Esophagus muscularis mucosa (tissue), 4 donors: ENCODE measurements at regions not wholly inside any gene's neighbourhood (a gene's known extent, or its start where the extent isn't known, plus 50 kb on each side); places are given as distances from the start of the nearest gene placed in this dataset.

Source experiments
- DNase-seq: peaks from one replicate; pipeline ENCODE4 v3.0.0-alpha.2; 2017; ENCODE audit errors: extremely low spot score
- H3K27ac ChIP-seq, 4 donors: fragments of 200-600 bp; sonication (generic); replicated peaks in 1 of 4; 1 replicate in 3 of 4; 2 replicates in 1 of 4; pipeline ENCODE4 v1.5.1; 2016 to 2019; ENCODE audit warnings: mild to moderate bottlenecking in 1 of 4
- H3K27me3 ChIP-seq, 4 donors: fragments of 200-600 bp; sonication (generic); one replicate each; pipeline versions ENCODE4 v1.5.1 to v1.6.0; 2016 to 2019
- H3K36me3 ChIP-seq, 4 donors: fragments of 200-600 bp; sonication (generic); one replicate each; pipeline ENCODE4 v1.5.1; 2016 to 2019
- H3K4me1 ChIP-seq, 4 donors: fragments of 200-600 bp; sonication (generic); one replicate each; pipeline ENCODE4 v1.5.1; 2016 to 2019
- H3K4me3 ChIP-seq, 4 donors: fragments of 200-600 bp; sonication (generic); 1 replicate in 2 of 4; 2 replicates in 2 of 4; pipeline ENCODE4 v1.5.1; 2016 to 2019; ENCODE audit warnings: mild to moderate bottlenecking in 4 of 4, moderate library complexity in 1 of 4
- H3K9me3 ChIP-seq, 4 donors: fragments of 200-600 bp; sonication (generic); 1 replicate in 3 of 4; 2 replicates in 1 of 4; pipeline ENCODE4 v1.5.1; 2016 to 2019
- EP300 ChIP-seq: sonication (generic); formaldehyde crosslinking; IDR thresholded peaks from one replicate; pipeline ENCODE4 v1.6.1; 2017; ENCODE audit warnings: antibody characterized with exemption
- POLR2A ChIP-seq: fragments of 450-650 bp; IDR thresholded peaks from one replicate; pipeline ENCODE4 v1.6.1; 2017; ENCODE audit warnings: antibody characterized with exemption, moderate library complexity, mild to moderate bottlenecking, low read depth
- POLR2AphosphoS5 ChIP-seq, 2 donors: sonication (generic); formaldehyde crosslinking; IDR thresholded peaks; one replicate each; pipeline ENCODE4 v1.6.1; 2017; ENCODE audit warnings: antibody characterized with exemption in 2 of 2
- WGBS: methylation state at CpG from one replicate; pipeline ENCODE4 v1.1.5; 2018; 5-methylcytosine and 5-hydroxymethylcytosine counted together
- intact Hi-C: fragments of 100-400 bp; cut with DNase I; formaldehyde crosslinking; loops from one replicate; pipeline ENCODE4 v1.15.1; 2023
- TF ChIP-seq, protein P1 (sequence below), 3 experiments: fragments of 200-600 bp in 2 of 3; fragments of 450-650 bp in 1 of 3; sonication (generic) in 2 of 3; IDR thresholded peaks; one replicate each; pipeline ENCODE4 v1.5.1; 2017 to 2019; ENCODE audit warnings: antibody characterized with exemption in 3 of 3, mild to moderate bottlenecking in 2 of 3, moderate library complexity in 1 of 3

DNA sequence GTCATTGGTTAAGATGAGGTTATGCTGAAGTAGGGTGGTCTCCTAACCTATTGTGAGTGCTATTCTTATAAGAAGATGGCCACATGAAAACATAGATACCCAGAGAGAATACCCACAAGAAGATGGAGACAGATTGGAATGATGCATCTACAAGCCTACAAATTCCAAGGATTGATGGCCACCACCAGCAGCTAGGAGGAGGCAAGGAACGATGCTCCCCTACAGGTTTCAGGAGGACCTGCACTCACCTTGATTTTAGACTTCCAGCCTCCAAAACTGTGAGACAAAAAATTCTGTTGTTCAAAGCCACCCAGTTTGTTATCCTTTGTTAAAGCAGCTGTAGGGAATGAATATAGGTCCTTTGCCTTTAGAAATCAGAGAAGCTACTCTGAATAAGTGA lies 227.4 kb downstream of the NEDD1 start:
- 100% methylated on average over 1 of the region's 1 CpG for WGBS
- no peak for DNase-seq
- Histone ChIP-seq H3K36me3 (no peaks in the 10 kb centered on the region), H3K27me3 (no peaks in the 10 kb centered on the region), H3K4me3 (no peak overlapping the region), H3K4me1 (no peaks in the 10 kb centered on the region), H3K9me3 (no peaks in the 10 kb centered on the region), H3K27ac (no peak overlapping the region)
- no peak for TF ChIP-seq EP300
- no peak for TF ChIP-seq POLR2A
- no peak for TF ChIP-seq POLR2AphosphoS5 (IDR thresholded peaks at IDR 0.05)
- TF ChIP-seq, protein P1, sequence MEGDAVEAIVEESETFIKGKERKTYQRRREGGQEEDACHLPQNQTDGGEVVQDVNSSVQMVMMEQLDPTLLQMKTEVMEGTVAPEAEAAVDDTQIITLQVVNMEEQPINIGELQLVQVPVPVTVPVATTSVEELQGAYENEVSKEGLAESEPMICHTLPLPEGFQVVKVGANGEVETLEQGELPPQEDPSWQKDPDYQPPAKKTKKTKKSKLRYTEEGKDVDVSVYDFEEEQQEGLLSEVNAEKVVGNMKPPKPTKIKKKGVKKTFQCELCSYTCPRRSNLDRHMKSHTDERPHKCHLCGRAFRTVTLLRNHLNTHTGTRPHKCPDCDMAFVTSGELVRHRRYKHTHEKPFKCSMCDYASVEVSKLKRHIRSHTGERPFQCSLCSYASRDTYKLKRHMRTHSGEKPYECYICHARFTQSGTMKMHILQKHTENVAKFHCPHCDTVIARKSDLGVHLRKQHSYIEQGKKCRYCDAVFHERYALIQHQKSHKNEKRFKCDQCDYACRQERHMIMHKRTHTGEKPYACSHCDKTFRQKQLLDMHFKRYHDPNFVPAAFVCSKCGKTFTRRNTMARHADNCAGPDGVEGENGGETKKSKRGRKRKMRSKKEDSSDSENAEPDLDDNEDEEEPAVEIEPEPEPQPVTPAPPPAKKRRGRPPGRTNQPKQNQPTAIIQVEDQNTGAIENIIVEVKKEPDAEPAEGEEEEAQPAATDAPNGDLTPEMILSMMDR (IDR thresholded peaks at IDR 0.05), result no peak
- intact Hi-C loops, result no loop called here

DNA sequence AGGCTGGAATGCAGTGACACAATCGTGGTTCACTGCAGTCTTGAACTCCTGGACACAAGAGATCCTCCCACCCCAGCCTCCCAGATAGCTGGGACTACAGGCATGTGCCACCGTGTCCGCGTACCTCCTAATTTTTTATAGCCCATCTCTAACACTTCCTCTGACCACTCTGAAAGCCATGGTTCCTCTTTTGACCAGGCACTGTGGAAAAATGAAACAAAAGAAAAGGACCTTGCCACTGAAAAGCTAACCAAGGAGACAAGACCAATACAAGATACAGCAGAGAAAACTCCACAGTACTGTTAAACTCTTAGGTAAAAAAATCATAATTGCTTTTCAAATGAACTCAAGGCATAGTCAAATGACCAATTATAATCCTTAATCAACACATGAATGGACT lies 233.3 kb downstream of the NEDD1 start:
- Histone ChIP-seq H3K27me3 (no peaks in the 10 kb centered on the region), H3K4me3 (no peak overlapping the region), H3K4me1 (peaks cover 0 to 10% (median 9%) of the 10 kb centered on the region in 4 donors), H3K9me3 (no peaks in the 10 kb centered on the region), H3K36me3 (no peaks in the 10 kb centered on the region), H3K27ac (no peak overlapping the region)
- intact Hi-C loops, result loop anchor here (10.0 kb wide), 1 partner anchor 1254 kb away; no protein-coding TSS in a partner anchor
- DNase-seq, result no peak
- WGBS, result 63% methylated on average over 4 of the region's 4 CpGs
- no peak for TF ChIP-seq EP300
- no peak for TF ChIP-seq POLR2A
- no peak for TF ChIP-seq POLR2AphosphoS5 (IDR thresholded peaks at IDR 0.05)
- TF ChIP-seq, protein P1 (IDR thresholded peaks at IDR 0.05), result no peak

DNA sequence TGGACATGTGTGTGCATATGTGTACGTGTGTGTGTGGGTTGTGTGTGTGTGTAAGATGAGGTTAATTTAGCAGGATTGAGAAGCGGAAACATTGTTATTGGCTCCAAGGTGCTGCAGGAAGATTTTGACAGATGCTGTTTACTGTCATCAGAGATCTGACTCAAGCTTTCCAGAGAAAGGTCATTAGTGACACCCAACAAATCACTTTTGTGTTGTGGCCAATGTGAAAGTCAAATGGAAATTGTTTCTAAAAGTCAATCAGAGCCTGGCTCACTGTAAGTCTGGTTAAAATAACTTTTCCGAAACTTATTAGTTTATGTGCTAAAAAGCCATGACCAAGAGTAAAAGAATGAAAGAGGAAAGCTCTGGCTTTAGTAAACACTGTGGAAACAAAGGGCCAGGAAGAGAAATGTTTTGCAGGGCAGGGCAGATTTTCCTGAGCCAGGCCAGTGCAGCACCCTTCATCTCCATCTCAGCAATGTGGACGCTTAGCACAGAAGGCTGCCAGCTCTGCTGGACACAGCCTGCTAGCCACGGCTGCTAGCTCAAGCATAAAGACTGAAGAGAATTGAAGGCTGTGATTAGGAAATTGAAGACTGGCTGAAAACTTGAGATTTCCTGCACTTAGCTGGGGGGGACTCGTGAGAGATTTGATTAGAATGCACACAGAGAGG lies 235.8 kb downstream of the NEDD1 start:
- WGBS, result 25% methylated on average over 6 of the region's 6 CpGs
- no peak for DNase-seq
- H3K27me3 ChIP-seq, result no peaks in the 10 kb centered on the region
- intact Hi-C loops, result loop anchor here (10.0 kb wide), 1 partner anchor 1252 kb away; no protein-coding TSS in a partner anchor
- peaks cover 0 to 10% (median 9%) of the 10 kb centered on the region in 4 donors for H3K4me1 ChIP-seq
- H3K9me3 ChIP-seq, result no peaks in the 10 kb centered on the region
- no peak overlapping the region for H3K4me3 ChIP-seq
- no peak overlapping the region for H3K27ac ChIP-seq
- TF ChIP-seq, protein P1 (IDR thresholded peaks at IDR 0.05), result no peak
- TF ChIP-seq POLR2A, result no peak
- no peak for TF ChIP-seq EP300
- no peak for TF ChIP-seq POLR2AphosphoS5 (IDR thresholded peaks at IDR 0.05)
- H3K36me3 ChIP-seq, result no peaks in the 10 kb centered on the region

DNA sequence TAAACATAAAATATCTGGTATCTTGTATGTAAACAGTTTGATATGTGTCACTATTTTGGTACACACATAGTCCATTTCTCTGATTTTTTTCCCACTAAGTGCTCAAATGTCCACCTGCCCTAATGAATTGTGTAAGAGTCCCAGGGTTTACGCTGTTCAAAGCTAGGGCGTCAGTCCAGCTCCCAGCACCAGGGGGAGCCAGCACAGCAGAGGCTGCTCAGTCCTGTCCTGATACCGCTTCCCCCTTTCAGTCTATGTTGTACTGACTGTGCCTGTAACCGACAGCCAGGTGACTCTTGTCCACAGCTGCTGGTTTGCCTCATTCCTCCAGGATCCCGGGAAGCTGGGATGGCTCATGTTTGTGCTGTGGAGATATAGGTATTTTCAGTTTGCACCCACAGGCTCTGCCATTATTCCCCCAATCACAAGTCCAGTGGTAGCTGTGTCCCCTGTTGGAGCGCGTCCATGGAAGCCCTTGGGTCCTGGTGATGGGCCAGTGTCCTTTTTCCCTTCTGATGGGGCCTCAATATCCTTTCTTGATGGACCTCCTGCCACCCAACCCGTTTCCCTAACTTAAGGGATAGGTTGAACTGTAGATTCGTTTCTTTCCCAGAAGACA lies 242.0 kb downstream of the NEDD1 start:
- WGBS, result 59% methylated on average over 9 of the region's 9 CpGs
- no peak for DNase-seq

More for the DNA sequence above, 242.0 kb downstream of the NEDD1 start:
- Histone ChIP-seq H3K27ac (no peak overlapping the region), H3K36me3 (no peaks in the 10 kb centered on the region), H3K27me3 (no peaks in the 10 kb centered on the region), H3K4me3 (no peak overlapping the region), H3K9me3 (no peaks in the 10 kb centered on the region), H3K4me1 (no peaks in the 10 kb centered on the region)
- TF ChIP-seq, protein P1 (IDR thresholded peaks at IDR 0.05), result peak; percentile 59 to 75 (median 64)
- TF ChIP-seq POLR2AphosphoS5 (IDR thresholded peaks at IDR 0.05), result no peak
- no peak for TF ChIP-seq POLR2A
- intact Hi-C loops, result loop anchor here (10.0 kb wide), 1 partner anchor 1246 kb away; no protein-coding TSS in a partner anchor
